HepG2 (cell line): ENCODE measurements at regions not wholly inside any gene's neighbourhood (a gene's known extent, or its start where the extent isn't known, plus 50 kb on each side); places are given as distances from the start of the nearest gene placed in this dataset.

ENCODE experiments used
- ATAC-seq: fragments of 200-7000 bp; cut with Tn5 transposase; 3 replicates; pipeline ENCODE4 v1.9.1; 2020; ENCODE audit warnings: mild to moderate bottlenecking, moderate library complexity
- BruUV-seq: library from RNA; stranded (reverse); fragments of 400-500 nt; replicated peaks from 2 replicates; lab custom pipeline; 2021; lab: Mats Ljungman, UMichigan
- CTCF ChIA-PET: fragments of 300-600 bp; formaldehyde crosslinking; extraction: SDS; loops from one replicate; lab custom pipeline; 2021; ENCODE audit warnings: low total read pairs, inconsistent platforms, low intra/inter-chr PET ratio; lab: Yijun Ruan, JAX
- POLR2A ChIA-PET: fragments of 350-600 bp; sonication (Branson Sonifier 250); formaldehyde crosslinking; loops from one replicate; lab custom pipeline; 2020; ENCODE audit warnings: antibody characterized with exemption, inconsistent platforms; lab: Yijun Ruan, JAX
- DNase-seq: peaks from one replicate; pipeline ENCODE4 v3.0.0-alpha.2; 2015; ENCODE audit warnings: low spot score
- FAIRE-seq: peaks from 3 replicates; lab custom pipeline; 2011; peaks lifted over from hg19 to GRCh38; lab: Jason Lieb, UNC
- H2AFZ ChIP-seq: one replicate; pipeline ENCODE4 v1.6.1; 2011; ENCODE audit warnings: low read length, inconsistent platforms
- H3K27ac ChIP-seq: fragments of 300-600 bp; 3 replicates; pipeline ENCODE4 v1.8.0; 2011; ENCODE audit warnings: mixed run types, mild to moderate bottlenecking, mixed read lengths, low read length, inconsistent platforms; ENCODE audit not compliant: insufficient read depth; ENCODE audit errors: extremely low read length
- H3K27me3 ChIP-seq, 2 experiments: fragments of 200-600 bp in 1 of 2; 2 replicates in 1 of 2; 3 replicates in 1 of 2; pipeline versions ENCODE4 v1.6.0 to v1.8.0; 2011; ENCODE audit warnings: low read length in 2 of 2, mild to moderate bottlenecking in 2 of 2, moderate library complexity in 2 of 2, inconsistent platforms in 1 of 2; ENCODE audit not compliant: insufficient read depth in 2 of 2, control insufficient read depth in 1 of 2
- H3K36me3 ChIP-seq, 2 experiments: fragments of 200-600 bp in 1 of 2; replicated peaks in 1 of 2; 2 replicates in 1 of 2; 3 replicates in 1 of 2; pipeline versions ENCODE4 v1.5.1 to v1.8.0; 2011; ENCODE audit warnings: low read length in 2 of 2, inconsistent platforms in 1 of 2; ENCODE audit not compliant: insufficient read depth in 2 of 2, control insufficient read depth in 1 of 2
- H3K4me1 ChIP-seq: 2 replicates; pipeline ENCODE4 v1.5.1; 2012; ENCODE audit warnings: low read length, inconsistent platforms; ENCODE audit not compliant: insufficient read depth
- H3K4me2 ChIP-seq: 2 replicates; pipeline ENCODE4 v1.6.0; 2011; ENCODE audit warnings: low read depth, low read length, inconsistent platforms
- H3K4me3 ChIP-seq, 3 experiments: fragments of 200-600 bp in 1 of 3; sonication (generic), shearing (Covaris generic) in 1 of 3; replicated peaks in 1 of 3; 2 replicates each; pipeline ENCODE4 v1.5.1; 2011 to 2016; ENCODE audit warnings: low read length in 3 of 3, inconsistent platforms in 2 of 3, low read depth in 2 of 3, mild to moderate bottlenecking in 2 of 3, control low read depth in 1 of 3, mixed read lengths in 1 of 3; ENCODE audit not compliant: insufficient read depth in 1 of 3
- H3K79me2 ChIP-seq: one replicate; pipeline ENCODE4 v1.6.1; 2011; ENCODE audit warnings: low read length, inconsistent platforms; ENCODE audit not compliant: insufficient read depth
- H3K9ac ChIP-seq: 2 replicates; pipeline ENCODE4 v1.6.0; 2011; ENCODE audit warnings: mild to moderate bottlenecking, low read depth, low read length, inconsistent platforms; ENCODE audit not compliant: insufficient read depth
- H3K9me3 ChIP-seq: 2 replicates; pipeline ENCODE4 v1.5.1; 2012; ENCODE audit warnings: mild to moderate bottlenecking, low read length
- H4K20me1 ChIP-seq: 2 replicates; pipeline ENCODE4 v1.6.0; 2011; ENCODE audit warnings: inconsistent platforms, mild to moderate bottlenecking, low read length, moderate library complexity; ENCODE audit not compliant: insufficient read depth
- NFYB ChIP-seq: sonication (generic); formaldehyde crosslinking; IDR thresholded peaks from 2 replicates; pipeline ENCODE4 v1.4.0; 2020; ENCODE audit warnings: missing genetic modification reagents
- NFYC ChIP-seq: IDR thresholded peaks from 2 replicates; pipeline ENCODE4 v1.6.1; 2016; ENCODE audit warnings: missing genetic modification reagents, missing compliant biosample characterization
- TAF1 ChIP-seq: sonication (generic); formaldehyde crosslinking; IDR thresholded peaks from 2 replicates; pipeline ENCODE4 v1.4.0; 2020; ENCODE audit warnings: missing genetic modification reagents
- THAP11 ChIP-seq: IDR thresholded peaks from 2 replicates; pipeline ENCODE4 v1.6.1; 2016; ENCODE audit warnings: missing biosample characterization, missing genetic modification reagents
- ZNF143 ChIP-seq: sonication (generic); formaldehyde crosslinking; IDR thresholded peaks from 2 replicates; pipeline ENCODE4 v1.4.0; 2020; ENCODE audit warnings: missing genetic modification reagents
- ZNF569 ChIP-seq: sonication (generic); formaldehyde crosslinking; IDR thresholded peaks from 2 replicates; pipeline ENCODE4 v1.5.0; 2020; ENCODE audit warnings: mild to moderate bottlenecking, missing genetic modification reagents, moderate library complexity, borderline replicate concordance
- ZNF660 ChIP-seq: sonication (generic); formaldehyde crosslinking; IDR thresholded peaks from 2 replicates; pipeline ENCODE4 v1.5.1; 2020; ENCODE audit warnings: mild to moderate bottlenecking, low read depth, missing genetic modification reagents, borderline replicate concordance
- WGBS: methylation state at CpG from one replicate; pipeline ENCODE4 v1.1.6; 2017; ENCODE audit warnings: low lambda C conversion rate; 5-methylcytosine and 5-hydroxymethylcytosine counted together
- in situ Hi-C: cut with HindIII; loops from 2 replicates; pipeline ENCODE4 v1.10.0; 2017; ENCODE audit warnings: low pct_unique_long_range_greater_than_20kb; ENCODE audit not compliant: extremely low pct_ligation_motif_present
- intact Hi-C: fragments of 100-400 bp; cut with micrococcal nuclease; formaldehyde crosslinking; loops from one replicate; pipeline ENCODE4 v1.10.0; 2022; ENCODE audit not compliant: unreplicated experiment
- TF ChIP-seq, protein P1 (sequence below), 2 experiments: sonication (generic) in 1 of 2; formaldehyde crosslinking in 1 of 2; IDR thresholded peaks; 2 replicates each; pipeline versions ENCODE4 v1.5.1 to v1.6.1; 2011 to 2020; ENCODE audit warnings: borderline replicate concordance in 1 of 2, low read depth in 1 of 2, low read length in 1 of 2, mild to moderate bottlenecking in 1 of 2, missing genetic modification reagents in 1 of 2, moderate library complexity in 1 of 2

DNA sequence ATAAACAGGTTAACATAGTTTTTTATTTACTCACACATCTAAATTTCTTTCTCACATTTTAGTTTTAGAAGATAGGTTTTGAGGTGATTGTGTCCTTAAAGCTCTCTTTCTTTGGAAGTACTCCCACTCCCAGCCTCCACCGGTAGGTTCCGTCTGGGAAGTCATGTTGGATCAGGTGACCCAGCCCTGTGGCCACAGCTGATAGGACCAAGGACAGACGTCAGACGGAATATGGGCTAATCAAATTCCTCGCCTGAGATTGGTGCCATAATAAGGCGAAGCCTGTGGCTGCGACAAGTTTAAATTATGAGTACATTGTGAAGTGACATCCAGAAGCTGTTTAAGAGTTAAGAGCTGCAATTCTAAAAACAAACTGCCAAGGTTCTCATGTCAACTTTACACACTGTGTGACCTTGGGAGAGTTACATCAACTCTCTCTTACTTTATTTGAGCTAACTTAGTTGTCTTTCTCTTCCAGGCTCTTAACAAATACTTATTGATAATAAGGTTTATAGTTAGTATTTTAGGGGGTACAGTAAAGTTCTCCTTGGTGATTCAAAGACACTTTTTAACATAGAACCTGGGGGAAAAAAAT lies 133.6 kb downstream of the NPY start (continued):
- TF ChIP-seq ZNF660 (no peak), TAF1 (CRISPR knock-in tag) (no peak)
- TF ChIP-seq, all 625 proteins: peak for 0

DNA sequence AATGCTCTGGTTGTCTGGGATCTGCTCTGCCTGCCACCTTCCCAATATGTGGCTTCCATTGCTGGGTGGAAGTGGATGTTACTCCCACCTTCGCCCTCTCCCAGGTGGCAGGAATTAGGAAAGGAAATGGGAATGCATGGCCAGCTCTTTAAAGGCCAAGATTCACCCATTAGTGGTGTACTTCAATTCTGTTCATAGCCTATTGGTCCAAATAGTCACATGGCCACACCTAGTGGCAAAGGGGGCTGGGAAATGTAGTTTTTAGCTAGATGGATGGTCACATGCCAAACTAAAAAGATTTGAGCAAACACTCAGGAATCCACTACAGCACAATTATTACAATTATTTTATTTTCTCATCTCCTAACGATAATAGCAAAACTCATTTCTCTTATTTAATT lies 135.1 kb downstream of the NPY start:
- Histone ChIP-seq H3K27ac (no peak overlapping the region), H2AFZ (no peak overlapping the region), H3K27me3 (no peaks in the 10 kb centered on the region), H3K4me1 (no peaks in the 10 kb centered on the region), H3K9me3 (peaks cover 3% of the 10 kb centered on the region; the same call in 1 of the 2 replicates), H3K4me3 (no peak overlapping the region), H4K20me1 (no peaks in the 10 kb centered on the region), H3K36me3 (no peaks in the 10 kb centered on the region), H3K4me2 (no peak overlapping the region), H3K79me2 (no peaks in the 10 kb centered on the region), H3K9ac (no peak overlapping the region)
- FAIRE-seq (no peak), ATAC-seq (no peak), DNase-seq (no peak)
- WGBS = 5% methylated on average over 1 of the region's 2 CpGs
- BruUV-seq = no TSS peak
- intact Hi-C loops = no loop called here
- TF ChIP-seq NFYC (CRISPR knock-in tag) = peak; percentile 64; the same call in 1 of the 2 replicates
- peak; percentile 79 for TF ChIP-seq ZNF143 (CRISPR knock-in tag)
- peak; percentile 44; the same call in 1 of the 2 replicates for TF ChIP-seq NFYB
- TF ChIP-seq ZNF569 (CRISPR knock-in tag) = no peak
- TF ChIP-seq THAP11 (CRISPR knock-in tag) = peak; percentile 94
- TF ChIP-seq, protein P1, sequence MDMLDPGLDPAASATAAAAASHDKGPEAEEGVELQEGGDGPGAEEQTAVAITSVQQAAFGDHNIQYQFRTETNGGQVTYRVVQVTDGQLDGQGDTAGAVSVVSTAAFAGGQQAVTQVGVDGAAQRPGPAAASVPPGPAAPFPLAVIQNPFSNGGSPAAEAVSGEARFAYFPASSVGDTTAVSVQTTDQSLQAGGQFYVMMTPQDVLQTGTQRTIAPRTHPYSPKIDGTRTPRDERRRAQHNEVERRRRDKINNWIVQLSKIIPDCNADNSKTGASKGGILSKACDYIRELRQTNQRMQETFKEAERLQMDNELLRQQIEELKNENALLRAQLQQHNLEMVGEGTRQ (IDR thresholded peaks at IDR 0.05; ENCODE audit: low read depth, low read length) = peak; percentile 20; the same call in 1 of the 2 replicates
- TF ChIP-seq, protein P1 (CRISPR knock-in tag; IDR thresholded peaks at IDR 0.05; ENCODE audit: borderline replicate concordance) = no peak; the same call in 1 of the 2 replicates
- in situ Hi-C loops = no loop called here
- ChIA-PET CTCF (no interaction called here), POLR2A (no interaction called here)
